ENCODE measurements at regions not wholly inside any gene's neighbourhood (a gene's known extent, or its start where the extent isn't known, plus 50 kb on each side); places are given as distances from the start of the nearest gene placed in this dataset.
"Not testable (repeated sequence)": the region's sequence is repeated elsewhere in the genome, so short reads cannot be mapped to it uniquely, and the experiment has no call there.

- not testable (repeated sequence) for H3K36me3 ChIP-seq (ENCODE audit: control insufficient read depth in 1 of 2, insufficient read depth in 2 of 2, low read length in 2 of 2); H3K4me3 ChIP-seq (ENCODE audit: low read depth in 1 of 2, low read length in 2 of 2); H3K4me1 ChIP-seq (ENCODE audit: control insufficient read depth in 1 of 2, insufficient read depth in 2 of 2, low read length in 2 of 2); H3K27ac ChIP-seq (ENCODE audit: low read depth, low read length); H3K9me3 ChIP-seq (ENCODE audit: control insufficient read depth in 1 of 2, low read length in 2 of 2); H3K9ac ChIP-seq (ENCODE audit: low read depth in 1 of 2, low read length in 2 of 2); H3K27me3 ChIP-seq (ENCODE audit: control insufficient read depth in 1 of 2, insufficient read depth in 2 of 2, low read length in 2 of 2)
These were observed 89.5 kb upstream of the PLGLB2 start for GRCh38 chr2:87658357-87658756.

GRCh38 chr2:87658976-87659375 is 88.9 kb upstream of the PLGLB2 start:
- not testable (repeated sequence) for H3K27ac ChIP-seq (ENCODE audit: low read depth, low read length); H3K4me1 ChIP-seq (ENCODE audit: control insufficient read depth in 1 of 2, insufficient read depth in 2 of 2, low read length in 2 of 2); H3K9me3 ChIP-seq (ENCODE audit: control insufficient read depth in 1 of 2, low read length in 2 of 2); H3K4me3 ChIP-seq (ENCODE audit: low read depth in 1 of 2, low read length in 2 of 2); H3K27me3 ChIP-seq (ENCODE audit: control insufficient read depth in 1 of 2, insufficient read depth in 2 of 2, low read length in 2 of 2); H3K36me3 ChIP-seq (ENCODE audit: control insufficient read depth in 1 of 2, insufficient read depth in 2 of 2, low read length in 2 of 2); H3K9ac ChIP-seq (ENCODE audit: low read depth in 1 of 2, low read length in 2 of 2)

GRCh38 chr2:87660164-87660563 is 87.7 kb upstream of the PLGLB2 start:
- H3K9ac ChIP-seq (ENCODE audit: low read depth in 1 of 2, low read length in 2 of 2); H3K36me3 ChIP-seq (ENCODE audit: control insufficient read depth in 1 of 2, insufficient read depth in 2 of 2, low read length in 2 of 2); H3K27me3 ChIP-seq (ENCODE audit: control insufficient read depth in 1 of 2, insufficient read depth in 2 of 2, low read length in 2 of 2); H3K9me3 ChIP-seq (ENCODE audit: control insufficient read depth in 1 of 2, low read length in 2 of 2); H3K4me3 ChIP-seq (ENCODE audit: low read depth in 1 of 2, low read length in 2 of 2); H3K27ac ChIP-seq (ENCODE audit: low read depth, low read length); H3K4me1 ChIP-seq (ENCODE audit: control insufficient read depth in 1 of 2, insufficient read depth in 2 of 2, low read length in 2 of 2): not testable (repeated sequence)

- not testable (repeated sequence) for H3K36me3 ChIP-seq (ENCODE audit: control insufficient read depth in 1 of 2, insufficient read depth in 2 of 2, low read length in 2 of 2); H3K9ac ChIP-seq (ENCODE audit: low read depth in 1 of 2, low read length in 2 of 2); H3K4me1 ChIP-seq (ENCODE audit: control insufficient read depth in 1 of 2, insufficient read depth in 2 of 2, low read length in 2 of 2); H3K27ac ChIP-seq (ENCODE audit: low read depth, low read length); H3K4me3 ChIP-seq (ENCODE audit: low read depth in 1 of 2, low read length in 2 of 2); H3K27me3 ChIP-seq (ENCODE audit: control insufficient read depth in 1 of 2, insufficient read depth in 2 of 2, low read length in 2 of 2); H3K9me3 ChIP-seq (ENCODE audit: control insufficient read depth in 1 of 2, low read length in 2 of 2)
These were observed 85.3 kb upstream of the PLGLB2 start for GRCh38 chr2:87662316-87663290.

GRCh38 chr2:87663347-87663746 is 84.5 kb upstream of the PLGLB2 start:
- not testable (repeated sequence) for H3K36me3 ChIP-seq (ENCODE audit: control insufficient read depth in 1 of 2, insufficient read depth in 2 of 2, low read length in 2 of 2); H3K4me3 ChIP-seq (ENCODE audit: low read depth in 1 of 2, low read length in 2 of 2); H3K27ac ChIP-seq (ENCODE audit: low read depth, low read length); H3K9me3 ChIP-seq (ENCODE audit: control insufficient read depth in 1 of 2, low read length in 2 of 2); H3K27me3 ChIP-seq (ENCODE audit: control insufficient read depth in 1 of 2, insufficient read depth in 2 of 2, low read length in 2 of 2); H3K9ac ChIP-seq (ENCODE audit: low read depth in 1 of 2, low read length in 2 of 2); H3K4me1 ChIP-seq (ENCODE audit: control insufficient read depth in 1 of 2, insufficient read depth in 2 of 2, low read length in 2 of 2)

GRCh38 chr2:87667027-87667426 is 80.9 kb upstream of the PLGLB2 start:
- not testable (repeated sequence) for H3K36me3 ChIP-seq (ENCODE audit: control insufficient read depth in 1 of 2, insufficient read depth in 2 of 2, low read length in 2 of 2); H3K9ac ChIP-seq (ENCODE audit: low read depth in 1 of 2, low read length in 2 of 2); H3K27me3 ChIP-seq (ENCODE audit: control insufficient read depth in 1 of 2, insufficient read depth in 2 of 2, low read length in 2 of 2); H3K27ac ChIP-seq (ENCODE audit: low read depth, low read length); H3K4me1 ChIP-seq (ENCODE audit: control insufficient read depth in 1 of 2, insufficient read depth in 2 of 2, low read length in 2 of 2); H3K9me3 ChIP-seq (ENCODE audit: control insufficient read depth in 1 of 2, low read length in 2 of 2); H3K4me3 ChIP-seq (ENCODE audit: low read depth in 1 of 2, low read length in 2 of 2)

GRCh38 chr2:87668361-87668760 is 79.5 kb upstream of the PLGLB2 start:
- not testable (repeated sequence) for H3K4me3 ChIP-seq (ENCODE audit: low read depth in 1 of 2, low read length in 2 of 2); H3K27me3 ChIP-seq (ENCODE audit: control insufficient read depth in 1 of 2, insufficient read depth in 2 of 2, low read length in 2 of 2); H3K9ac ChIP-seq (ENCODE audit: low read depth in 1 of 2, low read length in 2 of 2); H3K27ac ChIP-seq (ENCODE audit: low read depth, low read length); H3K9me3 ChIP-seq (ENCODE audit: control insufficient read depth in 1 of 2, low read length in 2 of 2); H3K36me3 ChIP-seq (ENCODE audit: control insufficient read depth in 1 of 2, insufficient read depth in 2 of 2, low read length in 2 of 2); H3K4me1 ChIP-seq (ENCODE audit: control insufficient read depth in 1 of 2, insufficient read depth in 2 of 2, low read length in 2 of 2)

- H3K9me3 ChIP-seq (ENCODE audit: control insufficient read depth in 1 of 2, low read length in 2 of 2); H3K4me3 ChIP-seq (ENCODE audit: low read depth in 1 of 2, low read length in 2 of 2); H3K27me3 ChIP-seq (ENCODE audit: control insufficient read depth in 1 of 2, insufficient read depth in 2 of 2, low read length in 2 of 2); H3K36me3 ChIP-seq (ENCODE audit: control insufficient read depth in 1 of 2, insufficient read depth in 2 of 2, low read length in 2 of 2); H3K27ac ChIP-seq (ENCODE audit: low read depth, low read length); H3K4me1 ChIP-seq (ENCODE audit: control insufficient read depth in 1 of 2, insufficient read depth in 2 of 2, low read length in 2 of 2); H3K9ac ChIP-seq (ENCODE audit: low read depth in 1 of 2, low read length in 2 of 2): not testable (repeated sequence)
These were observed 78.2 kb upstream of the PLGLB2 start for GRCh38 chr2:87669633-87670231.

- H3K9ac ChIP-seq (ENCODE audit: low read depth in 1 of 2, low read length in 2 of 2); H3K27me3 ChIP-seq (ENCODE audit: control insufficient read depth in 1 of 2, insufficient read depth in 2 of 2, low read length in 2 of 2); H3K27ac ChIP-seq (ENCODE audit: low read depth, low read length); H3K4me1 ChIP-seq (ENCODE audit: control insufficient read depth in 1 of 2, insufficient read depth in 2 of 2, low read length in 2 of 2); H3K36me3 ChIP-seq (ENCODE audit: control insufficient read depth in 1 of 2, insufficient read depth in 2 of 2, low read length in 2 of 2); H3K9me3 ChIP-seq (ENCODE audit: control insufficient read depth in 1 of 2, low read length in 2 of 2); H3K4me3 ChIP-seq (ENCODE audit: low read depth in 1 of 2, low read length in 2 of 2): not testable (repeated sequence)
These were observed 75.5 kb upstream of the PLGLB2 start for GRCh38 chr2:87672404-87672803.

- H3K36me3 ChIP-seq (ENCODE audit: control insufficient read depth in 1 of 2, insufficient read depth in 2 of 2, low read length in 2 of 2); H3K4me3 ChIP-seq (ENCODE audit: low read depth in 1 of 2, low read length in 2 of 2); H3K27me3 ChIP-seq (ENCODE audit: control insufficient read depth in 1 of 2, insufficient read depth in 2 of 2, low read length in 2 of 2); H3K4me1 ChIP-seq (ENCODE audit: control insufficient read depth in 1 of 2, insufficient read depth in 2 of 2, low read length in 2 of 2); H3K9me3 ChIP-seq (ENCODE audit: control insufficient read depth in 1 of 2, low read length in 2 of 2); H3K27ac ChIP-seq (ENCODE audit: low read depth, low read length); H3K9ac ChIP-seq (ENCODE audit: low read depth in 1 of 2, low read length in 2 of 2): not testable (repeated sequence)
These were observed 73.2 kb upstream of the PLGLB2 start for GRCh38 chr2:87674729-87675128.

Measured in duodenal mucosa (tissue), 2 donors.